ENCODE measurements at regions not wholly inside any gene's neighbourhood (a gene's known extent, or its start where the extent isn't known, plus 50 kb on each side); places are given as distances from the start of the nearest gene placed in this dataset.

DNA sequence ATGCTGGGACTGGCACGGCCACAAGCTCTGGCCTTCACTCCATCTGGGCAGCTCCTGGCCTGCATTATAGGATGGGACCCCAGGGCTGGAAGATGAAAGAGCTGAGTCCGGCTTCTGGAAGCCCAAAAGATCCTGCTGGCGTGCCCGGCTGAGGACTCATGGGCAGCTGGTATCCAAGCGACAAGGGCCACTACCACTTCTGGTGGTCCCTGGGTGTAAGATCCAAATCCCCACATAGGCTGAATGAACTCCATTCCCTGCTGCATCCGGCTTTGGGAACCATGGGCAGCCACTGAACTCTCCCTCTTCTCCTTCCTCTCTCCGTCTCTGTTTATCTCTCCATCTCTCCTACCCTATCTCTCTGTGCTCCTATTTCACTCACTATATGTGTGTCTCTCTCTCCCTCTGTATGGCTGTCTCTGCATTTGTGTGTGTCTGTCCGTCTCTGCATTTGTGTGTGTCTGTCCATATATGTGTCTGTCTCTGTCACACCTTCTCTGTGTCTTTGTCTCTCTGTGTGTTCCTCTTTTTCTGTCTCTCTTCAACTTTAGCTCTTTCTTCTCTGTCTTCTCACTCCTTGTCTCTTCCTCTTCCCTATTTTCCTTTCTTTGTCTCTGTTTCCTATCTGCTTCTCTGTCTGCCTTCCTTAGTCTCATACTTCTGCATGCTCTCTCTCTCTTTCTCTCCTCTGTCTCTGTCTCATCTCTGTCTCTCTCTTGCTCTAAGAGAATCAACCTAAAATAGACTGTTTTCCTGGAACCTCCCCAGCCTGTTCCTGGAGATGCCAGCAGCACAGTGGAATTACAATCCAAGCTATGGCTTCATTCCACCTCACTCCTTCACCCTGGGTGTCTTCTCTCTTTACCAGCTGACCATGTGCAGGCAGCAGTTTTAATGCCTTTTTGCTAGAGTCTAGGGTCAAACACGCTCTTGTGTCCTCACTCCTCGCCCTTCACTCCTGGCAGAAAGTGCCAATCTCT lies 60.4 kb upstream of the IRX6 start:
- H3K27me3 ChIP-seq (ENCODE audit: control insufficient read depth, low read length) = no peaks in the 10 kb centered on the region
- H3K36me3 ChIP-seq (ENCODE audit: control insufficient read depth, low read length) = no peaks in the 10 kb centered on the region
- H3F3A ChIP-seq (ENCODE audit: control insufficient read depth, insufficient read depth) = no peaks in the 10 kb centered on the region
- H4K20me1 ChIP-seq (ENCODE audit: control insufficient read depth, insufficient read depth, low read depth, low read length) = no peaks in the 10 kb centered on the region
- no peaks in the 10 kb centered on the region for H3K9me3 ChIP-seq (ENCODE audit: control insufficient read depth, insufficient read depth, low read length)
- no peak overlapping the region for H3K4me3 ChIP-seq (ENCODE audit: low read length)
- H3K4me1 ChIP-seq (ENCODE audit: control insufficient read depth, low read length) = no peaks in the 10 kb centered on the region
- no peak overlapping the region for H3K27ac ChIP-seq (ENCODE audit: low read depth, low read length)
- H3K9me2 ChIP-seq (replicated peaks; ENCODE audit: control insufficient read depth, low read length) = no peaks in the 10 kb centered on the region
- no peak for TF ChIP-seq EZH2phosphoT487 (IDR thresholded peaks at IDR 0.05; ENCODE audit: borderline replicate concordance, low read length)
- TF ChIP-seq, protein P1, sequence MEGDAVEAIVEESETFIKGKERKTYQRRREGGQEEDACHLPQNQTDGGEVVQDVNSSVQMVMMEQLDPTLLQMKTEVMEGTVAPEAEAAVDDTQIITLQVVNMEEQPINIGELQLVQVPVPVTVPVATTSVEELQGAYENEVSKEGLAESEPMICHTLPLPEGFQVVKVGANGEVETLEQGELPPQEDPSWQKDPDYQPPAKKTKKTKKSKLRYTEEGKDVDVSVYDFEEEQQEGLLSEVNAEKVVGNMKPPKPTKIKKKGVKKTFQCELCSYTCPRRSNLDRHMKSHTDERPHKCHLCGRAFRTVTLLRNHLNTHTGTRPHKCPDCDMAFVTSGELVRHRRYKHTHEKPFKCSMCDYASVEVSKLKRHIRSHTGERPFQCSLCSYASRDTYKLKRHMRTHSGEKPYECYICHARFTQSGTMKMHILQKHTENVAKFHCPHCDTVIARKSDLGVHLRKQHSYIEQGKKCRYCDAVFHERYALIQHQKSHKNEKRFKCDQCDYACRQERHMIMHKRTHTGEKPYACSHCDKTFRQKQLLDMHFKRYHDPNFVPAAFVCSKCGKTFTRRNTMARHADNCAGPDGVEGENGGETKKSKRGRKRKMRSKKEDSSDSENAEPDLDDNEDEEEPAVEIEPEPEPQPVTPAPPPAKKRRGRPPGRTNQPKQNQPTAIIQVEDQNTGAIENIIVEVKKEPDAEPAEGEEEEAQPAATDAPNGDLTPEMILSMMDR (IDR thresholded peaks at IDR 0.05; ENCODE audit: low read depth, low read length, poor library complexity, severe bottlenecking) = no peak
- H3K4me2 ChIP-seq (ENCODE audit: low read length) = no peak overlapping the region
- no peaks in the 10 kb centered on the region for H3K79me2 ChIP-seq (ENCODE audit: control insufficient read depth, low read length)

DNA sequence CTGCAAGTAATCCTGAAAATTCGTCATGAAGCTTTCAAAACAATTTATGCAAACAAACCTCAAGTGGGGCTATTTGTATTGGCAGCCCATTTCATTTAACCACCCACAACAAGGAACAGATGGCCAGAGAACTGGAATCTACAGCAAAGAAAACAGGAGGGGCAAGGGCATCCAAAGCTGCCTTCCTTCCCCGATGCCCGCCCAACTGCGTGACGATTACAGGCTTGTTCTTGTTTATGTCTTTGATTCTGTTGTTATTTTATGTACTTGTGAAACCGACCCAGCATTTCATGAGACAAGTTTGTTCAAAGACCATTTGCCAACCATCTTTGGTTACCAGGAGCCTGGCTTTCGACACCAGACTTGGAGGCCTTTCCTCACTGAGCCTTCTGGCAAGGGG lies 59.1 kb upstream of the IRX6 start:
- no peaks in the 10 kb centered on the region for H3K36me3 ChIP-seq (ENCODE audit: control insufficient read depth, low read length)
- no peaks in the 10 kb centered on the region for H3K79me2 ChIP-seq (ENCODE audit: control insufficient read depth, low read length)
- H3K9me2 ChIP-seq (replicated peaks; ENCODE audit: control insufficient read depth, low read length) = no peaks in the 10 kb centered on the region
- no peaks in the 10 kb centered on the region for H3K9me3 ChIP-seq (ENCODE audit: control insufficient read depth, insufficient read depth, low read length)
- TF ChIP-seq, protein P1 (IDR thresholded peaks at IDR 0.05; ENCODE audit: low read depth, low read length, poor library complexity, severe bottlenecking) = no peak
- no peak for TF ChIP-seq EZH2phosphoT487 (IDR thresholded peaks at IDR 0.05; ENCODE audit: borderline replicate concordance, low read length)
- no peaks in the 10 kb centered on the region for H3F3A ChIP-seq (ENCODE audit: control insufficient read depth, insufficient read depth)
- H3K27me3 ChIP-seq (ENCODE audit: control insufficient read depth, low read length) = no peaks in the 10 kb centered on the region
- H3K4me2 ChIP-seq (ENCODE audit: low read length) = no peak overlapping the region
- no peak overlapping the region for H3K4me3 ChIP-seq (ENCODE audit: low read length)
- no peaks in the 10 kb centered on the region for H4K20me1 ChIP-seq (ENCODE audit: control insufficient read depth, insufficient read depth, low read depth, low read length)
- no peaks in the 10 kb centered on the region for H3K4me1 ChIP-seq (ENCODE audit: control insufficient read depth, low read length)
- H3K27ac ChIP-seq (ENCODE audit: low read depth, low read length) = no peak overlapping the region

DNA sequence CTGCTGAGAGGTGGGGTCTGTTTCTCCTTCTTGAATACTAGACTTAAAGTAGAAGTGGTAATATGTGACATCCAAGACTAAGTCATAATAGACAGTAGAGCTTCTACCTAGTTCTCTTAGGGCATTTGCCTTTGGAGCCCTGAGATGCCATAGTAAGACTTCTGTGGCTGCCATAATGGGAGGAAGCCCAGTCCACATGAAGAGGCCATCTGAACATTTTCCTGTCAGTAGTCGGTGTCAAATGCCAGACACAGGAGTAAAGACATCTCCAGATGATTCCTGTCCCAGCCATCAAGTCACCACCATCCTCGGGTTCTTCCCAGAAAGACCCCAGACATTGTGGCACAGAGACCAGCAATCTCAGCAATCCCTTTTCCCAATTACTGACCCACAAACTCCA lies 58.1 kb upstream of the IRX6 start:
- Histone ChIP-seq H4K20me1 (ENCODE audit: control insufficient read depth, insufficient read depth, low read depth, low read length) (no peaks in the 10 kb centered on the region), H3K4me3 (ENCODE audit: low read length) (no peak overlapping the region), H3K9me2 (replicated peaks; ENCODE audit: control insufficient read depth, low read length) (no peaks in the 10 kb centered on the region), H3F3A (ENCODE audit: control insufficient read depth, insufficient read depth) (no peaks in the 10 kb centered on the region), H3K4me1 (ENCODE audit: control insufficient read depth, low read length) (no peaks in the 10 kb centered on the region), H3K4me2 (ENCODE audit: low read length) (no peak overlapping the region), H3K36me3 (ENCODE audit: control insufficient read depth, low read length) (no peaks in the 10 kb centered on the region), H3K9me3 (ENCODE audit: control insufficient read depth, insufficient read depth, low read length) (no peaks in the 10 kb centered on the region), H3K27me3 (ENCODE audit: control insufficient read depth, low read length) (no peaks in the 10 kb centered on the region), H3K27ac (ENCODE audit: low read depth, low read length) (no peak overlapping the region), H3K79me2 (ENCODE audit: control insufficient read depth, low read length) (no peaks in the 10 kb centered on the region)
- TF ChIP-seq, protein P1 (IDR thresholded peaks at IDR 0.05; ENCODE audit: low read depth, low read length, poor library complexity, severe bottlenecking) = no peak
- TF ChIP-seq EZH2phosphoT487 (IDR thresholded peaks at IDR 0.05; ENCODE audit: borderline replicate concordance, low read length) = no peak

All from DOHH2 (cell line).